ENCODE measurements at regions not wholly inside any gene's neighbourhood (a gene's known extent, or its start where the extent isn't known, plus 50 kb on each side); places are given as distances from the start of the nearest gene placed in this dataset.

DNA sequence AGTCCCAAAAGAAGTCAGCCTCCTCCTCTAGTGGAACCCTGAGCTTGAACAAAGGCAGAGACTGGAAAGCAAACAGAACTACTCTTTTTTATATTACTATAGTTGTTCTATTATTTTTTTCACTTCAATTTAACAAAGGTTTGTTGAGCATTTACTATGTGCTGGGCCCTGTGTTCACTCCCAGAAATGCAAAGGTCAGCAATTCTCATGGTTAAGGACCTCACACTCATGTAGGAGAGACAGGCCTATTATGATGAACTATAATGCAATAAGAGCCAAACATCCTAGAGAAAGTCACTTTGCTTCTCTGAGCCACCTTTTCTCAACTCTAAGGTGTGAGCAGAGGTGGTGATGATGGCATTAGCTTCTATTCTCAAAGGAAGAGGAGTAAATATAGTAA is 82.1 kb upstream of the ARHGEF3 start:
- no peak for TF ChIP-seq POLR2A (IDR thresholded peaks at IDR 0.05; ENCODE audit: low read depth, low read length)
- TF ChIP-seq CTCF (conservative IDR thresholded peaks at IDR 0.05; ENCODE audit: low read depth, low read length): no peak
- no peak for TF ChIP-seq CEBPB (IDR thresholded peaks at IDR 0.05; ENCODE audit: low read depth, low read length)
- no peak for TF ChIP-seq RCOR1 (IDR thresholded peaks at IDR 0.05; ENCODE audit: insufficient replicate concordance, low read length)
- TF ChIP-seq USF2 (IDR thresholded peaks at IDR 0.05; ENCODE audit: low read depth, low read length): no peak
- TF ChIP-seq RAD21 (IDR thresholded peaks at IDR 0.05; ENCODE audit: low read length): no peak
- TF ChIP-seq MXI1 (IDR thresholded peaks at IDR 0.05; ENCODE audit: borderline replicate concordance, low read depth, low read length): no peak
- TF ChIP-seq CHD1 (IDR thresholded peaks at IDR 0.05; ENCODE audit: low read depth, low read length): no peak
- TF ChIP-seq BHLHE40 (IDR thresholded peaks at IDR 0.05; ENCODE audit: low read depth, low read length): no peak
- no peak for TF ChIP-seq ELK1 (IDR thresholded peaks at IDR 0.05; ENCODE audit: borderline replicate concordance, low read depth, low read length)
- TF ChIP-seq SMC3 (IDR thresholded peaks at IDR 0.05; ENCODE audit: low read depth, low read length): no peak
- TF ChIP-seq NFE2L2 (IDR thresholded peaks at IDR 0.05; ENCODE audit: low read depth, low read length): no peak
- no peak for TF ChIP-seq FOS (IDR thresholded peaks at IDR 0.05; ENCODE audit: low read depth, low read length)
- no peak for TF ChIP-seq MAZ (IDR thresholded peaks at IDR 0.05; ENCODE audit: borderline replicate concordance, low read depth, low read length)
